A549 (cell line): ENCODE measurements at regions not wholly inside any gene's neighbourhood (a gene's known extent, or its start where the extent isn't known, plus 50 kb on each side); places are given as distances from the start of the nearest gene placed in this dataset.

ENCODE experiments used
- CHD2 ChIP-seq: fragments of 150-350 bp; IDR thresholded peaks from 2 replicates; pipeline ENCODE4 v1.6.1; 2014; ENCODE audit warnings: low read length; ENCODE audit not compliant: partially characterized antibody
- CTCF ChIP-seq: fragments of >200 bp; sonication (Bioruptor Twin); formaldehyde crosslinking; IDR thresholded peaks from 3 replicates; pipeline ENCODE4 v1.5.1; 2016
- EP300 ChIP-seq, 2 experiments: fragments of >200 bp; sonication (Bioruptor Twin); formaldehyde crosslinking; IDR thresholded peaks; 2 replicates in 1 of 2; 3 replicates in 1 of 2; pipeline ENCODE4 v1.6.1; 2016 to 2017
- ZC3H11A ChIP-seq: fragments of 450-650 bp; IDR thresholded peaks from 2 replicates; pipeline ENCODE4 v1.6.1; 2014; ENCODE audit warnings: antibody characterized with exemption, mild to moderate bottlenecking
- TF ChIP-seq, protein P1 (sequence below): fragments of 450-650 bp; IDR thresholded peaks from 2 replicates; pipeline ENCODE4 v1.6.1; 2014; ENCODE audit warnings: antibody characterized with exemption

- no peak for TF ChIP-seq ZC3H11A
- TF ChIP-seq EP300 (IDR thresholded peaks at IDR 0.05), result no peak
- TF ChIP-seq, protein P1, sequence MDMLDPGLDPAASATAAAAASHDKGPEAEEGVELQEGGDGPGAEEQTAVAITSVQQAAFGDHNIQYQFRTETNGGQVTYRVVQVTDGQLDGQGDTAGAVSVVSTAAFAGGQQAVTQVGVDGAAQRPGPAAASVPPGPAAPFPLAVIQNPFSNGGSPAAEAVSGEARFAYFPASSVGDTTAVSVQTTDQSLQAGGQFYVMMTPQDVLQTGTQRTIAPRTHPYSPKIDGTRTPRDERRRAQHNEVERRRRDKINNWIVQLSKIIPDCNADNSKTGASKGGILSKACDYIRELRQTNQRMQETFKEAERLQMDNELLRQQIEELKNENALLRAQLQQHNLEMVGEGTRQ, result no peak
- no peak for TF ChIP-seq CHD2
- TF ChIP-seq CTCF, result no peak
These were observed 63.7 kb upstream of the AOAH start for GRCh38 chr7:36787933-36788378.
